Large intestine (tissue), 3 donors: ENCODE measurements at regions not wholly inside any gene's neighbourhood (a gene's known extent, or its start where the extent isn't known, plus 50 kb on each side); places are given as distances from the start of the nearest gene placed in this dataset.

Experiments used
- DNase-seq, 2 donors: peaks; one replicate each; pipeline versions ENCODE4 v3.0.0 to v3.0.0-alpha.2; 2013
- H3K27ac ChIP-seq: one replicate; pipeline ENCODE4 v1.5.1; 2013; ENCODE audit warnings: low read length
- H3K27me3 ChIP-seq: 2 replicates; pipeline ENCODE4 v1.6.1; 2013; ENCODE audit warnings: low read length; ENCODE audit not compliant: control insufficient read depth, insufficient read depth
- H3K36me3 ChIP-seq: 2 replicates; pipeline ENCODE4 v1.6.1; 2013; ENCODE audit warnings: low read length; ENCODE audit not compliant: control insufficient read depth, insufficient read depth
- H3K4me1 ChIP-seq: one replicate; pipeline ENCODE4 v1.6.1; 2013; ENCODE audit warnings: low read length; ENCODE audit not compliant: control insufficient read depth, insufficient read depth
- H3K4me3 ChIP-seq: one replicate; pipeline ENCODE4 v1.5.1; 2013; ENCODE audit warnings: low read length
- H3K9me3 ChIP-seq: one replicate; pipeline ENCODE4 v1.6.1; 2013; ENCODE audit warnings: mild to moderate bottlenecking, low read depth, low read length, moderate library complexity; ENCODE audit not compliant: control insufficient read depth
- WGBS: methylation state at CpG from one replicate; pipeline ENCODE4 v1.1.5; 2013; ENCODE audit warnings: low lambda C conversion rate; ENCODE audit not compliant: insufficient coverage; 5-methylcytosine and 5-hydroxymethylcytosine counted together

GRCh38 chr18:1930291-1931270 lies 640.7 kb downstream of the METTL4 start:
- H3K36me3 ChIP-seq = no peaks in the 10 kb centered on the region
- WGBS = no CpG with 5 or more reads among the region's 5 CpGs
- H3K4me1 ChIP-seq = no peaks in the 10 kb centered on the region
- no peak for DNase-seq
- H3K4me3 ChIP-seq = no peak overlapping the region
- no peaks in the 10 kb centered on the region for H3K9me3 ChIP-seq
- H3K27ac ChIP-seq = no peak overlapping the region
- no peaks in the 10 kb centered on the region for H3K27me3 ChIP-seq

DNA sequence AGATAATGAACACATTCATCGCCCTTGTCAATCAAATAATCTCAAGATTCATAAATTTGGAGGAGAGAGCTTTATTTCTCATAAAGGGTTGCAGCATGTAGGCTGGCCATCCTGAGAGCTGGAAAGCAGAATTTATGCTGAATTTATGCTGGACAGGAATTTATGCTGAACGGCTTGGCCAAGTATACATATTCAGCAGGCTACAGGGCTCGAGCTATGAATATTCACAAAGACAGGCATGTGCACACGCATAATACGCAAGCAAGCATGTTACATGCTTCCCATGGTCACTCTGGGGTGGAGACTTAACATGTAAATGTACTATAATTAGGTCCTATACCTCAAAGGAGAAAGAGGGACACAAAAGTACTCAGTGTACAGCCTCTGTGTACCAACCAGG lies 618.8 kb downstream of the METTL4 start:
- no peak overlapping the region for H3K27ac ChIP-seq
- DNase-seq = no peak
- no peaks in the 10 kb centered on the region for H3K36me3 ChIP-seq
- no peaks in the 10 kb centered on the region for H3K27me3 ChIP-seq
- no peaks in the 10 kb centered on the region for H3K4me1 ChIP-seq
- peaks cover 5% of the 10 kb centered on the region for H3K9me3 ChIP-seq
- 83% methylated on average over 1 of the region's 5 CpGs for WGBS
- no peak overlapping the region for H3K4me3 ChIP-seq

GRCh38 chr18:1954583-1955312 lies 616.6 kb downstream of the METTL4 start:
- no CpG with 5 or more reads among the region's 20 CpGs for WGBS
- Histone ChIP-seq H3K4me3 (no peak overlapping the region), H3K4me1 (no peaks in the 10 kb centered on the region), H3K36me3 (no peaks in the 10 kb centered on the region), H3K27me3 (no peaks in the 10 kb centered on the region), H3K27ac (no peak overlapping the region), H3K9me3 (peaks cover 5% of the 10 kb centered on the region)
- no peak for DNase-seq

GRCh38 chr18:1958798-1959197 lies 612.5 kb downstream of the METTL4 start:
- DNase-seq = no peak
- H3K27ac ChIP-seq = no peak overlapping the region
- no peaks in the 10 kb centered on the region for H3K27me3 ChIP-seq
- H3K4me1 ChIP-seq = no peaks in the 10 kb centered on the region
- H3K36me3 ChIP-seq = no peaks in the 10 kb centered on the region
- no peak overlapping the region for H3K4me3 ChIP-seq
- H3K9me3 ChIP-seq = peaks cover 5% of the 10 kb centered on the region
- 0% methylated on average over 1 of the region's 1 CpG for WGBS

DNA sequence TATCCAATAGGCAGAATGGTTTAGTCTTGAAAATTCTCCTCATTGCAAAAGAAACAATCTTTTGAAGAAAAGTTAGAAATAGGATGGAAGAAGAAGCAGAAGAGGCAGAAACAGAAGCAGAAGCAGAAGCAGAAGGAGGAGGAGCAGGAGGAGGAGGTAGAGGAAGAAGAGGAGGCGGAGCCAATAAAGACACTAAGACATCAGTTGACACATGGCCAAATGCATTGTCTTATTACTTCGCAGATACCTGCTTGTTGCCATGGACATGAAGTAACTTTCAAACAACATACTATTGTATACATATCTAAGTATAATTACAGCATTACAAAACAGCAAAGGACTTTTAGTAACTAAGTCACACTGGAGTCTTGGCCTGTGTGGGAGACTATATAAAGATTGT lies 606.3 kb downstream of the METTL4 start:
- Histone ChIP-seq H3K4me1 (no peaks in the 10 kb centered on the region), H3K4me3 (no peak overlapping the region), H3K27ac (peak overlapping the region; percentile 23), H3K27me3 (no peaks in the 10 kb centered on the region), H3K9me3 (no peaks in the 10 kb centered on the region), H3K36me3 (no peaks in the 10 kb centered on the region)
- no CpG with 5 or more reads among the region's 2 CpGs for WGBS
- DNase-seq = no peak

DNA sequence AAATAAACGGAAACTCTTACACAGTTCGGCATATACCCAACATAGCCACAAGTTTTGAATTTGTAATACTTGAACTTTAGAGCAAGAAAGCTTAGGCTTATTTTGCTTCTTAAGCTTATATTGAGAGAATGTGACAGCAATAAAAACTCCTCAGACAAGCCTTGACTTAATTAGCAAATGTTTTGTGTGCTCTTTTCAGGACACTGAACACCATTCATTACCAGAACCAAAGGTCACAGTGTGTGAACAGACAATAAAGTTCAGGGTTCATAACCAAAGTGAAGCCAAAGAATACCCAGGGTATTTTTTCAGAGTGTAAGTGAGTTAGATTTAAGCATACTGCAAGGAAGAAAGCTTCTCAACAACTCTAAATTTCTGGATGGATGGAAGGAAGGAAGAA lies 605.8 kb downstream of the METTL4 start:
- no peaks in the 10 kb centered on the region for H3K9me3 ChIP-seq
- H3K27ac ChIP-seq = peak overlapping the region; percentile 23
- H3K4me3 ChIP-seq = no peak overlapping the region
- DNase-seq = peak; percentile 6 to 62
- H3K4me1 ChIP-seq = no peaks in the 10 kb centered on the region
- WGBS = no CpG with 5 or more reads among the region's 2 CpGs
- H3K27me3 ChIP-seq = no peaks in the 10 kb centered on the region
- no peaks in the 10 kb centered on the region for H3K36me3 ChIP-seq

GRCh38 chr18:1968801-1969498 lies 602.4 kb downstream of the METTL4 start:
- WGBS = no CpG with 5 or more reads among the region's 4 CpGs
- no peak overlapping the region for H3K4me3 ChIP-seq
- H3K4me1 ChIP-seq = no peaks in the 10 kb centered on the region
- H3K27me3 ChIP-seq = no peaks in the 10 kb centered on the region
- no peaks in the 10 kb centered on the region for H3K9me3 ChIP-seq
- H3K27ac ChIP-seq = no peak overlapping the region
- no peaks in the 10 kb centered on the region for H3K36me3 ChIP-seq
- no peak for DNase-seq

DNA sequence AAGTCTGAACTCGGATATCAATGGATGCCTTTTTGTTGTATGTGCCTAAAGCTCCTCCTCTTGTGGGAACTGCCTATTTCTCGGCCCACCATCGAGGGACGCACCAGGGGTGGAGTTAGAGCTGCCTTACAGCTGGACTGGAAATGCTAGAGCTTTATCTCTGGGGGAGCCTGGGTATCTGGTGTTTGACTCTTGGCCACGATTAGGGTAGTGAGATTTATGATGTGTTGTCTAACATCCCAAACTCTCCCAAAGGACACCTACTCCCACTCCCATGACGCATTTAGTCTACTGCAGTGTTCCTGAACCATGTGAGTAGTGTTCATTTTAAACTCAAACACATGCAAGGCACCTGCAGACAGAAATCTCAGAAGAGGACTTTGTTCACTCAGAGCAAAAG lies 594.8 kb downstream of the METTL4 start:
- H3K9me3 ChIP-seq = no peaks in the 10 kb centered on the region
- H3K4me3 ChIP-seq = no peak overlapping the region
- no peaks in the 10 kb centered on the region for H3K27me3 ChIP-seq
- H3K27ac ChIP-seq = no peak overlapping the region
- H3K36me3 ChIP-seq = no peaks in the 10 kb centered on the region
- no peak for DNase-seq
- no peaks in the 10 kb centered on the region for H3K4me1 ChIP-seq
- no CpG with 5 or more reads among the region's 6 CpGs for WGBS

- no peaks in the 10 kb centered on the region for H3K27me3 ChIP-seq
- H3K27ac ChIP-seq = no peak overlapping the region
- no peaks in the 10 kb centered on the region for H3K9me3 ChIP-seq
- no peaks in the 10 kb centered on the region for H3K4me1 ChIP-seq
- 88% methylated on average over 1 of the region's 2 CpGs for WGBS
- no peak for DNase-seq
- H3K36me3 ChIP-seq = no peaks in the 10 kb centered on the region
- no peak overlapping the region for H3K4me3 ChIP-seq
These were observed 589.2 kb downstream of the METTL4 start for GRCh38 chr18:1982056-1982455.

GRCh38 chr18:1983746-1984515 lies 587.4 kb downstream of the METTL4 start:
- Histone ChIP-seq H3K27ac (no peak overlapping the region), H3K4me3 (no peak overlapping the region), H3K36me3 (no peaks in the 10 kb centered on the region), H3K4me1 (no peaks in the 10 kb centered on the region), H3K27me3 (no peaks in the 10 kb centered on the region), H3K9me3 (no peaks in the 10 kb centered on the region)
- WGBS = 80% methylated on average over 1 of the region's 3 CpGs
- no peak for DNase-seq
